Upper lobe of right lung (tissue), 1 donor: ENCODE measurements at regions not wholly inside any gene's neighbourhood (a gene's known extent, or its start where the extent isn't known, plus 50 kb on each side); places are given as distances from the start of the nearest gene placed in this dataset.
"Not testable (repeated sequence)": the region's sequence is repeated elsewhere in the genome, so short reads cannot be mapped to it uniquely, and the experiment has no call there.

Source experiments
- ATAC-seq: fragments of 200-7000 bp; cut with Tn5 transposase; one replicate; pipeline ENCODE4 v1.9.1; 2020; ENCODE audit warnings: mild to moderate bottlenecking, moderate library complexity
- DNase-seq: peaks from one replicate; pipeline ENCODE4 v3.0.0-alpha.2; 2020
- H3K27ac ChIP-seq: fragments of 200-600 bp; one replicate; pipeline ENCODE4 v1.8.0; 2022
- H3K27me3 ChIP-seq: fragments of 200-600 bp; one replicate; pipeline ENCODE4 v1.8.0; 2022; ENCODE audit warnings: mild to moderate bottlenecking
- H3K36me3 ChIP-seq: fragments of 200-600 bp; one replicate; pipeline ENCODE4 v1.8.0; 2022
- H3K4me1 ChIP-seq: fragments of 200-600 bp; one replicate; pipeline ENCODE4 v1.8.0; 2022
- H3K4me3 ChIP-seq: fragments of 200-600 bp; one replicate; pipeline ENCODE4 v1.8.0; 2022; ENCODE audit warnings: mild to moderate bottlenecking
- H3K9me3 ChIP-seq: fragments of 200-600 bp; one replicate; pipeline ENCODE4 v1.8.0; 2022
- CTCF ChIP-seq: fragments of 200-600 bp; IDR thresholded peaks from one replicate; pipeline ENCODE4 v1.8.0; 2022; ENCODE audit warnings: antibody characterized with exemption
- intact Hi-C: fragments of 100-400 bp; cut with DNase I; formaldehyde crosslinking; loops from one replicate; pipeline ENCODE4 v1.11.0; 2022
- donor health status: DM: no; HTN: yes; CAD: no; lungs with severe emphysema.

- Histone ChIP-seq H3K9me3 (no peaks in the 10 kb centered on the region), H3K4me3 (no peak overlapping the region), H3K36me3 (no peaks in the 10 kb centered on the region), H3K4me1 (no peaks in the 10 kb centered on the region), H3K27ac (no peak overlapping the region), H3K27me3 (peaks cover 20% of the 10 kb centered on the region)
- DNase-seq = peak; percentile 18
- no peak for TF ChIP-seq CTCF
- ATAC-seq = no peak
- intact Hi-C loops = no loop called here
Observed at GRCh38 chr1:5729636-5730145, 262.5 kb downstream of the NPHP4 start.

- H3K36me3 ChIP-seq = no peaks in the 10 kb centered on the region
- H3K4me3 ChIP-seq = no peak overlapping the region
- DNase-seq (peak; percentile 39), ATAC-seq (no peak)
- no peak for TF ChIP-seq CTCF
- intact Hi-C loops = no loop called here
- no peaks in the 10 kb centered on the region for H3K9me3 ChIP-seq
- no peaks in the 10 kb centered on the region for H3K4me1 ChIP-seq
- H3K27me3 ChIP-seq = peaks cover 11% of the 10 kb centered on the region
- no peak overlapping the region for H3K27ac ChIP-seq
Observed at GRCh38 chr1:5728663-5729355, 263.4 kb downstream of the NPHP4 start.

- no peaks in the 10 kb centered on the region for H3K4me1 ChIP-seq
- no peak for TF ChIP-seq CTCF
- peak; percentile 34 for DNase-seq
- peaks cover 10% of the 10 kb centered on the region for H3K27me3 ChIP-seq
- no peaks in the 10 kb centered on the region for H3K9me3 ChIP-seq
- H3K36me3 ChIP-seq = no peaks in the 10 kb centered on the region
- ATAC-seq = no peak
- no peak overlapping the region for H3K27ac ChIP-seq
- intact Hi-C loops = no loop called here
- no peak overlapping the region for H3K4me3 ChIP-seq
Observed at GRCh38 chr1:5727871-5728643, 264.2 kb downstream of the NPHP4 start.

- ATAC-seq (no peak), DNase-seq (no peak)
- no peak for TF ChIP-seq CTCF
- Histone ChIP-seq H3K4me3 (no peak overlapping the region), H3K36me3 (no peaks in the 10 kb centered on the region), H3K27ac (no peak overlapping the region), H3K4me1 (no peaks in the 10 kb centered on the region), H3K27me3 (peaks cover 10% of the 10 kb centered on the region), H3K9me3 (no peaks in the 10 kb centered on the region)
- intact Hi-C loops = no loop called here
Observed at GRCh38 chr1:5727191-5727590, 265.0 kb downstream of the NPHP4 start.

GRCh38 chr1:5726586-5727184, 265.5 kb downstream of the NPHP4 start:
- ATAC-seq, H3K9me3 ChIP-seq, H3K4me1 ChIP-seq, H3K4me3 ChIP-seq, intact Hi-C loops, H3K36me3 ChIP-seq, H3K27ac ChIP-seq: not testable (repeated sequence)
- DNase-seq = peak; percentile 36
- H3K27me3 ChIP-seq = peaks cover 10% of the 10 kb centered on the region
